ENCODE measurements at regions not wholly inside any gene's neighbourhood (a gene's known extent, or its start where the extent isn't known, plus 50 kb on each side); places are given as distances from the start of the nearest gene placed in this dataset.

DNA sequence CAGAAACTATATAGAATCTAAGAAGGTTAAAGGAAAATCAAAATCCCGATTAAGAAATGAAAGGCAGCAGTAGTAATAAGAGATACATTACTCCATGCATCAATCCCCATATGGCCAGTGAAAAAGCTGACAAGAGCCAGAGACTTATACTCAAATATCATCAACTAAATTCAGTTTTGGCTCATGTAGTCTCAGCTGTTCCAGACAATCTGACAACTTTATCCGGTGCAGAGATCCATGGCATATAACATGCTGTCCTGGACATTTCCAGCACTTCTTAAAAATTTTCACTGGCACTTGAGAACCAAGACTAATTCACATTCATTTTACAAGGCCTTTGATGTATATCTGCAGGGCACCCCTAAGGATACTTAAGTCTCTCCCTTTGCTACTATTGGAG is 255.7 kb upstream of the KLHL1 start (continued):
- TF ChIP-seq, protein P1, sequence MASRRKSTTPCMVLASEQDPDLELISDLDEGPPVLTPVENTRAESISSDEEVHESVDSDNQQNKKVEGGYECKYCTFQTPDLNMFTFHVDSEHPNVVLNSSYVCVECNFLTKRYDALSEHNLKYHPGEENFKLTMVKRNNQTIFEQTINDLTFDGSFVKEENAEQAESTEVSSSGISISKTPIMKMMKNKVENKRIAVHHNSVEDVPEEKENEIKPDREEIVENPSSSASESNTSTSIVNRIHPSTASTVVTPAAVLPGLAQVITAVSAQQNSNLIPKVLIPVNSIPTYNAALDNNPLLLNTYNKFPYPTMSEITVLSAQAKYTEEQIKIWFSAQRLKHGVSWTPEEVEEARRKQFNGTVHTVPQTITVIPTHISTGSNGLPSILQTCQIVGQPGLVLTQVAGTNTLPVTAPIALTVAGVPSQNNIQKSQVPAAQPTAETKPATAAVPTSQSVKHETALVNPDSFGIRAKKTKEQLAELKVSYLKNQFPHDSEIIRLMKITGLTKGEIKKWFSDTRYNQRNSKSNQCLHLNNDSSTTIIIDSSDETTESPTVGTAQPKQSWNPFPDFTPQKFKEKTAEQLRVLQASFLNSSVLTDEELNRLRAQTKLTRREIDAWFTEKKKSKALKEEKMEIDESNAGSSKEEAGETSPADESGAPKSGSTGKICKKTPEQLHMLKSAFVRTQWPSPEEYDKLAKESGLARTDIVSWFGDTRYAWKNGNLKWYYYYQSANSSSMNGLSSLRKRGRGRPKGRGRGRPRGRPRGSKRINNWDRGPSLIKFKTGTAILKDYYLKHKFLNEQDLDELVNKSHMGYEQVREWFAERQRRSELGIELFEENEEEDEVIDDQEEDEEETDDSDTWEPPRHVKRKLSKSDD (CRISPR knock-in tag; IDR thresholded peaks at IDR 0.05; ENCODE audit: low read depth), result no peak
- TF ChIP-seq MZF1 (CRISPR knock-in tag; IDR thresholded peaks at IDR 0.05; ENCODE audit: borderline replicate concordance), result no peak
- TF ChIP-seq NFRKB (IDR thresholded peaks at IDR 0.05), result no peak
- TF ChIP-seq, protein P2, sequence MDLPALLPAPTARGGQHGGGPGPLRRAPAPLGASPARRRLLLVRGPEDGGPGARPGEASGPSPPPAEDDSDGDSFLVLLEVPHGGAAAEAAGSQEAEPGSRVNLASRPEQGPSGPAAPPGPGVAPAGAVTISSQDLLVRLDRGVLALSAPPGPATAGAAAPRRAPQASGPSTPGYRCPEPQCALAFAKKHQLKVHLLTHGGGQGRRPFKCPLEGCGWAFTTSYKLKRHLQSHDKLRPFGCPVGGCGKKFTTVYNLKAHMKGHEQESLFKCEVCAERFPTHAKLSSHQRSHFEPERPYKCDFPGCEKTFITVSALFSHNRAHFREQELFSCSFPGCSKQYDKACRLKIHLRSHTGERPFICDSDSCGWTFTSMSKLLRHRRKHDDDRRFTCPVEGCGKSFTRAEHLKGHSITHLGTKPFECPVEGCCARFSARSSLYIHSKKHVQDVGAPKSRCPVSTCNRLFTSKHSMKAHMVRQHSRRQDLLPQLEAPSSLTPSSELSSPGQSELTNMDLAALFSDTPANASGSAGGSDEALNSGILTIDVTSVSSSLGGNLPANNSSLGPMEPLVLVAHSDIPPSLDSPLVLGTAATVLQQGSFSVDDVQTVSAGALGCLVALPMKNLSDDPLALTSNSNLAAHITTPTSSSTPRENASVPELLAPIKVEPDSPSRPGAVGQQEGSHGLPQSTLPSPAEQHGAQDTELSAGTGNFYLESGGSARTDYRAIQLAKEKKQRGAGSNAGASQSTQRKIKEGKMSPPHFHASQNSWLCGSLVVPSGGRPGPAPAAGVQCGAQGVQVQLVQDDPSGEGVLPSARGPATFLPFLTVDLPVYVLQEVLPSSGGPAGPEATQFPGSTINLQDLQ (CRISPR knock-in tag; IDR thresholded peaks at IDR 0.05), result no peak
- TF ChIP-seq, protein P3, sequence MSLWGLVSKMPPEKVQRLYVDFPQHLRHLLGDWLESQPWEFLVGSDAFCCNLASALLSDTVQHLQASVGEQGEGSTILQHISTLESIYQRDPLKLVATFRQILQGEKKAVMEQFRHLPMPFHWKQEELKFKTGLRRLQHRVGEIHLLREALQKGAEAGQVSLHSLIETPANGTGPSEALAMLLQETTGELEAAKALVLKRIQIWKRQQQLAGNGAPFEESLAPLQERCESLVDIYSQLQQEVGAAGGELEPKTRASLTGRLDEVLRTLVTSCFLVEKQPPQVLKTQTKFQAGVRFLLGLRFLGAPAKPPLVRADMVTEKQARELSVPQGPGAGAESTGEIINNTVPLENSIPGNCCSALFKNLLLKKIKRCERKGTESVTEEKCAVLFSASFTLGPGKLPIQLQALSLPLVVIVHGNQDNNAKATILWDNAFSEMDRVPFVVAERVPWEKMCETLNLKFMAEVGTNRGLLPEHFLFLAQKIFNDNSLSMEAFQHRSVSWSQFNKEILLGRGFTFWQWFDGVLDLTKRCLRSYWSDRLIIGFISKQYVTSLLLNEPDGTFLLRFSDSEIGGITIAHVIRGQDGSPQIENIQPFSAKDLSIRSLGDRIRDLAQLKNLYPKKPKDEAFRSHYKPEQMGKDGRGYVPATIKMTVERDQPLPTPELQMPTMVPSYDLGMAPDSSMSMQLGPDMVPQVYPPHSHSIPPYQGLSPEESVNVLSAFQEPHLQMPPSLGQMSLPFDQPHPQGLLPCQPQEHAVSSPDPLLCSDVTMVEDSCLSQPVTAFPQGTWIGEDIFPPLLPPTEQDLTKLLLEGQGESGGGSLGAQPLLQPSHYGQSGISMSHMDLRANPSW (CRISPR knock-in tag; IDR thresholded peaks at IDR 0.05; ENCODE audit: borderline replicate concordance), result no peak
- no peak for TF ChIP-seq FLYWCH1 (CRISPR knock-in tag; IDR thresholded peaks at IDR 0.05)
